ENCODE measurements at regions not wholly inside any gene's neighbourhood (a gene's known extent, or its start where the extent isn't known, plus 50 kb on each side); places are given as distances from the start of the nearest gene placed in this dataset.
A peak's percentile ranks its signal among the peaks of the same experiment; 100 is the strongest.

- H3K9me3 Mint-ChIP-seq = peaks cover 0 to 2% (median 0%) of the 10 kb centered on the region in 6 donors
- no peaks in the 10 kb centered on the region for H3K36me3 Mint-ChIP-seq
- no peak for DNase-seq
- no peak overlapping the region for H3K27ac Mint-ChIP-seq
- H3K4me3 Mint-ChIP-seq = no peak overlapping the region
- no peaks in the 10 kb centered on the region for H3K4me1 Mint-ChIP-seq
- H3K27me3 Mint-ChIP-seq (ENCODE audit: low read depth in 3 of 3) = peaks cover 1 to 9% (median 7%) of the 10 kb centered on the region in 3 donors
Observed at GRCh38 chr20:48352628-48353027, 475.2 kb downstream of the PREX1 start.

GRCh38 chr20:48352042-48352441 is 475.8 kb downstream of the PREX1 start:
- H3K27ac Mint-ChIP-seq = no peak overlapping the region
- no peak overlapping the region for H3K4me3 Mint-ChIP-seq
- H3K36me3 Mint-ChIP-seq = no peaks in the 10 kb centered on the region
- no peaks in the 10 kb centered on the region for H3K4me1 Mint-ChIP-seq
- peaks cover 1 to 9% (median 8%) of the 10 kb centered on the region in 3 donors for H3K27me3 Mint-ChIP-seq (ENCODE audit: low read depth in 3 of 3)
- H3K9me3 Mint-ChIP-seq = peaks cover 0 to 2% (median 0%) of the 10 kb centered on the region in 6 donors
- no peak for DNase-seq

GRCh38 chr20:48350313-48350988 is 477.3 kb downstream of the PREX1 start:
- peak in 1 of 3 donors; percentile 3 for DNase-seq
- peaks cover 3 to 15% (median 8%) of the 10 kb centered on the region in 3 donors for H3K27me3 Mint-ChIP-seq (ENCODE audit: low read depth in 3 of 3)
- H3K4me3 Mint-ChIP-seq = no peak overlapping the region
- no peaks in the 10 kb centered on the region for H3K4me1 Mint-ChIP-seq
- H3K9me3 Mint-ChIP-seq = peaks cover 0 to 2% (median 0%) of the 10 kb centered on the region in 6 donors
- H3K36me3 Mint-ChIP-seq = no peaks in the 10 kb centered on the region
- H3K27ac Mint-ChIP-seq = no peak overlapping the region

GRCh38 chr20:48349656-48350055 is 478.1 kb downstream of the PREX1 start:
- H3K4me3 Mint-ChIP-seq = no peak overlapping the region
- no peak overlapping the region for H3K27ac Mint-ChIP-seq
- no peak for DNase-seq
- H3K36me3 Mint-ChIP-seq = no peaks in the 10 kb centered on the region
- peaks cover 0 to 2% (median 0%) of the 10 kb centered on the region in 6 donors for H3K9me3 Mint-ChIP-seq
- H3K4me1 Mint-ChIP-seq = no peaks in the 10 kb centered on the region
- H3K27me3 Mint-ChIP-seq (ENCODE audit: low read depth in 3 of 3) = peaks cover 3 to 12% (median 8%) of the 10 kb centered on the region in 3 donors

- Mint-ChIP-seq H3K4me1 (no peaks in the 10 kb centered on the region), H3K9me3 (no peaks in the 10 kb centered on the region), H3K36me3 (no peaks in the 10 kb centered on the region), H3K4me3 (no peak overlapping the region), H3K27ac (no peak overlapping the region), H3K27me3 (ENCODE audit: low read depth in 3 of 3) (peaks cover 3 to 10% (median 10%) of the 10 kb centered on the region in 3 donors)
- no peak for DNase-seq
Observed at GRCh38 chr20:48348022-48348421, 479.8 kb downstream of the PREX1 start.

- Mint-ChIP-seq H3K27me3 (ENCODE audit: low read depth in 3 of 3) (peaks cover 1 to 8% (median 8%) of the 10 kb centered on the region in 3 donors), H3K36me3 (no peaks in the 10 kb centered on the region), H3K9me3 (no peaks in the 10 kb centered on the region), H3K27ac (no peak overlapping the region), H3K4me3 (no peak overlapping the region), H3K4me1 (no peaks in the 10 kb centered on the region)
- DNase-seq = no peak
Observed at GRCh38 chr20:48342822-48343513, 484.8 kb downstream of the PREX1 start.

- no peak for DNase-seq
- Mint-ChIP-seq H3K9me3 (no peaks in the 10 kb centered on the region), H3K36me3 (no peaks in the 10 kb centered on the region), H3K4me3 (no peak overlapping the region), H3K4me1 (no peaks in the 10 kb centered on the region), H3K27ac (no peak overlapping the region), H3K27me3 (ENCODE audit: low read depth in 3 of 3) (peaks cover 0 to 6% (median 5%) of the 10 kb centered on the region in 3 donors)
Observed at GRCh38 chr20:48340883-48341281, 486.9 kb downstream of the PREX1 start.

GRCh38 chr20:48339986-48340882 is 487.6 kb downstream of the PREX1 start:
- H3K36me3 Mint-ChIP-seq = no peaks in the 10 kb centered on the region
- no peak overlapping the region for H3K4me3 Mint-ChIP-seq
- H3K4me1 Mint-ChIP-seq = no peaks in the 10 kb centered on the region
- no peaks in the 10 kb centered on the region for H3K9me3 Mint-ChIP-seq
- H3K27ac Mint-ChIP-seq = no peak overlapping the region
- no peak for DNase-seq
- H3K27me3 Mint-ChIP-seq (ENCODE audit: low read depth in 3 of 3) = peaks cover 0 to 6% (median 2%) of the 10 kb centered on the region in 3 donors

GRCh38 chr20:48339190-48339985 is 488.4 kb downstream of the PREX1 start:
- H3K9me3 Mint-ChIP-seq = no peaks in the 10 kb centered on the region
- H3K4me3 Mint-ChIP-seq = no peak overlapping the region
- no peaks in the 10 kb centered on the region for H3K36me3 Mint-ChIP-seq
- peaks cover 0 to 6% (median 2%) of the 10 kb centered on the region in 3 donors for H3K27me3 Mint-ChIP-seq (ENCODE audit: low read depth in 3 of 3)
- H3K27ac Mint-ChIP-seq = no peak overlapping the region
- DNase-seq = no peak
- H3K4me1 Mint-ChIP-seq = no peaks in the 10 kb centered on the region

- H3K27me3 Mint-ChIP-seq (ENCODE audit: low read depth in 3 of 3) = peaks cover 0 to 4% (median 2%) of the 10 kb centered on the region in 3 donors
- H3K4me3 Mint-ChIP-seq = no peak overlapping the region
- H3K36me3 Mint-ChIP-seq = no peaks in the 10 kb centered on the region
- no peaks in the 10 kb centered on the region for H3K4me1 Mint-ChIP-seq
- no peaks in the 10 kb centered on the region for H3K9me3 Mint-ChIP-seq
- no peak overlapping the region for H3K27ac Mint-ChIP-seq
- DNase-seq = no peak
Observed at GRCh38 chr20:48338717-48339116, 489.1 kb downstream of the PREX1 start.

GRCh38 chr20:48336597-48336996 is 491.2 kb downstream of the PREX1 start:
- Mint-ChIP-seq H3K9me3 (no peaks in the 10 kb centered on the region), H3K27me3 (ENCODE audit: low read depth in 3 of 3) (peaks cover 2 to 8% (median 2%) of the 10 kb centered on the region in 3 donors), H3K36me3 (no peaks in the 10 kb centered on the region), H3K27ac (no peak overlapping the region), H3K4me1 (no peaks in the 10 kb centered on the region), H3K4me3 (no peak overlapping the region)
- no peak for DNase-seq

- no peak for DNase-seq
- Mint-ChIP-seq H3K4me1 (no peaks in the 10 kb centered on the region), H3K27me3 (ENCODE audit: low read depth in 3 of 3) (peaks cover 2 to 8% (median 4%) of the 10 kb centered on the region in 3 donors), H3K9me3 (no peaks in the 10 kb centered on the region), H3K27ac (no peak overlapping the region), H3K4me3 (no peak overlapping the region), H3K36me3 (no peaks in the 10 kb centered on the region)
Observed at GRCh38 chr20:48335308-48336050, 492.3 kb downstream of the PREX1 start.

GRCh38 chr20:48333707-48334106 is 494.1 kb downstream of the PREX1 start:
- no peak overlapping the region for H3K27ac Mint-ChIP-seq
- H3K27me3 Mint-ChIP-seq (ENCODE audit: low read depth in 3 of 3) = peaks cover 2 to 8% (median 5%) of the 10 kb centered on the region in 3 donors
- H3K9me3 Mint-ChIP-seq = no peaks in the 10 kb centered on the region
- no peak for DNase-seq
- H3K4me3 Mint-ChIP-seq = no peak overlapping the region
- no peaks in the 10 kb centered on the region for H3K36me3 Mint-ChIP-seq
- H3K4me1 Mint-ChIP-seq = no peaks in the 10 kb centered on the region

Measured in immature natural killer cell (primary cell).